DOHH2 (cell line): ENCODE measurements at regions not wholly inside any gene's neighbourhood (a gene's known extent, or its start where the extent isn't known, plus 50 kb on each side); places are given as distances from the start of the nearest gene placed in this dataset.

Source experiments
- EZH2phosphoT487 ChIP-seq: fragments of 200-600 bp; sonication (generic); IDR thresholded peaks from 2 replicates; pipeline ENCODE4 v1.6.1; 2017; ENCODE audit warnings: borderline replicate concordance, mild to moderate bottlenecking, antibody characterized with exemption, low read length, moderate library complexity, mixed read lengths
- TF ChIP-seq, protein P1 (sequence below): fragments of 200-600 bp; sonication (generic); IDR thresholded peaks from one replicate; pipeline ENCODE4 v1.5.1; 2014; ENCODE audit warnings: antibody characterized with exemption, mild to moderate bottlenecking, low read depth, low read length; ENCODE audit not compliant: poor library complexity, severe bottlenecking

- TF ChIP-seq, protein P1, sequence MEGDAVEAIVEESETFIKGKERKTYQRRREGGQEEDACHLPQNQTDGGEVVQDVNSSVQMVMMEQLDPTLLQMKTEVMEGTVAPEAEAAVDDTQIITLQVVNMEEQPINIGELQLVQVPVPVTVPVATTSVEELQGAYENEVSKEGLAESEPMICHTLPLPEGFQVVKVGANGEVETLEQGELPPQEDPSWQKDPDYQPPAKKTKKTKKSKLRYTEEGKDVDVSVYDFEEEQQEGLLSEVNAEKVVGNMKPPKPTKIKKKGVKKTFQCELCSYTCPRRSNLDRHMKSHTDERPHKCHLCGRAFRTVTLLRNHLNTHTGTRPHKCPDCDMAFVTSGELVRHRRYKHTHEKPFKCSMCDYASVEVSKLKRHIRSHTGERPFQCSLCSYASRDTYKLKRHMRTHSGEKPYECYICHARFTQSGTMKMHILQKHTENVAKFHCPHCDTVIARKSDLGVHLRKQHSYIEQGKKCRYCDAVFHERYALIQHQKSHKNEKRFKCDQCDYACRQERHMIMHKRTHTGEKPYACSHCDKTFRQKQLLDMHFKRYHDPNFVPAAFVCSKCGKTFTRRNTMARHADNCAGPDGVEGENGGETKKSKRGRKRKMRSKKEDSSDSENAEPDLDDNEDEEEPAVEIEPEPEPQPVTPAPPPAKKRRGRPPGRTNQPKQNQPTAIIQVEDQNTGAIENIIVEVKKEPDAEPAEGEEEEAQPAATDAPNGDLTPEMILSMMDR = no peak
- TF ChIP-seq EZH2phosphoT487 = no peak
These were observed 143.8 kb downstream of the GPAT3 start for GRCh38 chr4:83679692-83680091.
